SH-SY5Y (cell line): ENCODE measurements at regions not wholly inside any gene's neighbourhood (a gene's known extent, or its start where the extent isn't known, plus 50 kb on each side); places are given as distances from the start of the nearest gene placed in this dataset.

ENCODE experiments used
- GATA2 ChIP-seq: IDR thresholded peaks from 2 replicates; pipeline ENCODE4 v1.6.1; 2011; ENCODE audit warnings: mild to moderate bottlenecking, low read depth, low read length
- GATA3 ChIP-seq: IDR thresholded peaks from 2 replicates; pipeline ENCODE4 v1.6.1; 2011; ENCODE audit warnings: low read depth, mild to moderate bottlenecking, low read length, moderate library complexity

GRCh38 chr2:61764035-61764800, 89.6 kb downstream of the FAM161A start:
- TF ChIP-seq GATA2: peak; percentile 48; the same call in 1 of the 2 replicates
- TF ChIP-seq GATA3: no peak
